ENCODE measurements at regions not wholly inside any gene's neighbourhood (a gene's known extent, or its start where the extent isn't known, plus 50 kb on each side); places are given as distances from the start of the nearest gene placed in this dataset.
"Not testable (repeated sequence)": the region's sequence is repeated elsewhere in the genome, so short reads cannot be mapped to it uniquely, and the experiment has no call there.

DNA sequence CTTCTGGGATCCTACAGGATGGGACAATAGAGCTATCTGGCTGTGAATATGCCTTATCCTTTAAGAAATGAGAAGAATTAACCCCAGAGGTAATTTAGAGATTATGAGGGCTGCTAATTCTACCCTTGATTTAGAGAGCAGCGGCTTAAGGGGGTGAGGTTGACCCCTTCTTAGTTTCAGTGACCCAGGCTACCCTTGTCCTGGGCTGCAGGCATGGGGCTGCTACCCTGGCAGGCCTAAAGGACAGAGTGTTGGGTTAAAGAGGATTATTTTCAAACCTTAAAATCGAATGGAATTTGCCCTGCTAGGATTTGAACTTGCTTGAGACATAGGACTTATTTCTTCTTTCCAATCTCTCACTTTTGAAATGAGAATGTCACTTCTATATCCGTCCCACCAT is 1343.4 kb downstream of the HACE1 start:
- no peak for DNase-seq
- in situ Hi-C loops (cut with HindIII; ENCODE audit: low pct_ligation_motif_present, low pct_unique_long_range_greater_than_20kb, low sequenced_read_pairs): no loop called here

DNA sequence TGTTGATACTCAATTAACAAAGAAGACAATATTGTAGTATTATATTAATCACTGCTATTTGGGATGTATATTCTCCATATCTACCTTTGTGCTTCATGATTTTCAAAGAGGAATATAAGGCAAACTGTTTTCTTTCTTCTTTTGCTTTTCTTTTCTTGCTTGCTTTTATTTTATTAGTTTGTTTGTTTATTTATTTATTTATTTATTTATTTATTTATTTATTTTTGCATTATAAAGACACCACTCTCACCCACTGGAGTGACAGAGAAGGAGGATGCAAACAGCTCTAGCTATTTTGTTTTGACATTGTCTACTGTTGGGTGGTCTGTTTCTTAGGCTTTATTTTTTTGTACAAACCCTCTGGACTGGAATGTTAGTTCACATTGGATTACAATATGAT is 1352.7 kb downstream of the HACE1 start:
- in situ Hi-C loops (cut with HindIII; ENCODE audit: low pct_ligation_motif_present, low pct_unique_long_range_greater_than_20kb, low sequenced_read_pairs): no loop called here
- no peak for DNase-seq

DNA sequence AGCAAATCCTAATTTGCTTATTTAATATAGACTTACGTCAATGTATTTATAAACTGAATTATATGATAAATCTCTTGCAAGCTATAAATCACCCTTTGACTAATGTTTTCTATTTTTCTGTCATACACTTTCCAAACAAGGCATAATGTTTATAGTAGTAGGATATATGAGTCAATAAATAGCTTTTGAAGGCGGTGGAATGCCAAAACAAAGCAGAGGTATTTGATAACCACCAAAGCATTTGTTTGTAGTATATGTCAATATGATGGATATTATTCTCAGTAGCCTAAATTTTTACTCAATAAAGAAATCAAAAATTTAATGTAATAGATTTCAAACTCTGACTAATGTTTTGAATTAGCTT is 1354.6 kb downstream of the HACE1 start:
- in situ Hi-C loops (cut with HindIII; ENCODE audit: low pct_ligation_motif_present, low pct_unique_long_range_greater_than_20kb, low sequenced_read_pairs): no loop called here
- no peak for DNase-seq

DNA sequence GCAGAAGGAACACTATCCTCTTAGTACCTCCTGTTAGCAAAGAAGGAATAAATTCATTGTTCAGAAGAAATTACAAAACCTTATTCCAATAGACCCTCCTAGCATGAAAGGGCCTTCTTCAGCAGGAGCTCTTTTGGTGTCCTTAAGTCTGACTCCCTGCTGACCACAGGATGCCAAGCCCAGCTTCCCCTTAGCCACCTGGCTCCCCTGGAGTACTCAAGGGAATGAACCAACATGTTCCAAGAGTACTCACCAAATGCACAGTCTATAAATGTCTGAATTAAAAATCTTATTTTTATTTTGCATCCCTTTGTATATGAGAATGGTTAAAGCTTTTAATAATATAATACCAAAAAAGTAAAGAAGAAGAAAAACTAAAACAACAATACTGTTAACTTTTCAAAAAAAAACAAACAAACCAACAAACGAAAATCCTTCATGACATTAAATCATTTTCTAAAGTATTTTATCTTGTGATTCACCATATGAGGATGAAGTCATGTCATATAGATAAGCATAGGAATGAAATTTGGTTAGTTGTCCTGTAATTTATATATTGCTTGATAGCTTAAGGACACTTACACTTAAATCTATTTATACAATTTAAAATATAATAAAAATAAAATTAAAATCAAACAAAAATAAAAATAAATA is 1355.1 kb downstream of the HACE1 start:
- DNase-seq: no peak
- in situ Hi-C loops (cut with HindIII; ENCODE audit: low pct_ligation_motif_present, low pct_unique_long_range_greater_than_20kb, low sequenced_read_pairs): no loop called here

DNA sequence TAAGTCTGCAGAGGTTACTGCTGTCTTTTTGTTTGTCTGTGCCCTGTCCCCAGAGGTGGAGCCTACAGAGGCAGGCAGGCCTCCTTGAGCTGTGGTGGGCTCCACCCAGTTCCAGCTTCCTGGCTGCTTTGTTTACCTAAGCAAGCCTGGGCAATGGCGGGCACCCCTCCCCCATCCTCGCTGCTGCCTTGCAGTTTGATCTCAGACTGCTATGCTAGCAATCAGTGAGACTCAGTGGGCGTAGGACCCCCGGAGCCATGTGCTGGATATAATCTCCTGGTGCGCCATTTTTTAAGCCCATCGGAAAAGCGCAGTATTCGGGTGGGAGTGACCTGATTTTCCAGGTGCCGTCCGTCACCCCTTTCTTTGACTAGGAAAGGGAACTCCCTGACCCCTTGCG is 1363.1 kb downstream of the HACE1 start:
- in situ Hi-C loops (cut with HindIII; ENCODE audit: low pct_ligation_motif_present, low pct_unique_long_range_greater_than_20kb, low sequenced_read_pairs); DNase-seq: not testable (repeated sequence)

DNA sequence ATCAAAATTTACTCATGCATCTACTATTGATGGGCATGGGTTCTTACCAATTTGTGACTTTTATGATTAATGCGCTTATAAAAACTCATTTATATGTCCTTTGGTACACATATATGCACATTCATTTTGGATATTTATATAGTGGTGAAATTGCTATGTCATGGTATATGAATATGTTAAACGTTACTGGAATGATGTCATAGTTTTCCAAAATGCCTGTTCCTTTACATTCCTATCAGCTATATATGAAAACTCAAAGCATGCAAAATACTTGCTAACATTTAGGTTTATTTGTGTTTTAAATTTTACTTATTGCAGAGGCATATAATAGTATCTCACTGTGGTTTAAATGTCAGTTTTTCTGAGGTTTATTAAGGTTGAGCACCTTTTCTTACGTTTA is 1403.1 kb downstream of the HACE1 start:
- in situ Hi-C loops (cut with HindIII; ENCODE audit: low pct_ligation_motif_present, low pct_unique_long_range_greater_than_20kb, low sequenced_read_pairs): no loop called here
- no peak for DNase-seq

DNA sequence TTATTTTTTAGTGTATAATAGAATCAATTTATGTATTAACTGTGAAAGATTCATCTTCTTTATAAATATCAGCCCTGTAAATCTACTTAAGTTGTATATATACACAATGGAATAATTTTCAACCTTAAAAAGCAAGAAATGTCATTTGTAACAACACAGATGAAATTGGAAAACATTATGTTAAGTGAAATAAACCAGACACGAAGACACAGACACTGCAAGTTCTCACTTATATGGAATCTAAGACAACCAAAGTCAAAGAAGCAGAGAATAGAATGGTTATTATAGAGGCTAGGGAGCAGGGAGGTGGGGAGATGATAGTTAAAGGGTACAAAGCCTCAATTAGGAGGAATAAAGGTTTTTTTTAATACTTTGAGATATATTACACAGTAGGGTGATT is 1404.4 kb downstream of the HACE1 start:
- in situ Hi-C loops (cut with HindIII; ENCODE audit: low pct_ligation_motif_present, low pct_unique_long_range_greater_than_20kb, low sequenced_read_pairs): no loop called here
- no peak for DNase-seq

DNA sequence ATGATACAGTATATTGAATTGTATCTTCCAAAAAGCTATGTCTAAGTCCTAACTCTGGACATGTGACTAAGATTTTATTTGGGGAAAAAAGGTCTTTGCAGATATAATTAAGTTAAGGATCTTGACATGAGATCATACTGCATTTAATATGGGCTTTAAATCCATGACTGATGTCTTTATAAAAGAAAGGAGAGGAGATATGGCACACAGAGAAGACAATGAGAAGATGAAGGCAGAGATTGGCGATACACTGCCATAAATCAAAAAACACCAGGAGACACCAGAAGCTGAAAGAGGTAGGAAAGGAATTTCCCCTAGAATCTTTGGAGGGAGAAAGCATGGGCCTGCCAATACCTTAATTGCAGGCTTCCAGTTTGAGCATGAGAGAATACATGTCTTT is 1450.2 kb downstream of the HACE1 start:
- in situ Hi-C loops (cut with HindIII; ENCODE audit: low pct_ligation_motif_present, low pct_unique_long_range_greater_than_20kb, low sequenced_read_pairs): no loop called here
- no peak for DNase-seq

DNA sequence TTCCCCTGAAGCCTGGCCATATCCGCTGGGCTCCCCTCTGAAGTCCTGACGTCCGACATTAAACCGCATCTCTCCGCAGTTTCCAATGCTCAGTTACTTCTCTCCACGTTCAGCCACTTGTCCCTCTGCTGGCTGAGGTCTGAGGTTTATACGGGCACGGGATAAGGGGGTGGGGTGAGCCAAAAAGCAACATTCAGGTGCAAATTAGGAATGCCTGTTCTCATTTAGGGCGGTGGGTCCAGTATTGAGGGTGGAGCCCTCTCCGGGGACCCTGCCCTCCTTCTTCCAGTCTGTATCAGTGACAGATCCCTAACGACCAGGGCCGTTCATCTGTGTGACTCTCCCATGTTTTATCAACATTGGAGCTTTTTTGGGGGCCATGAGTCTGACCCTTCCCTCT is 1454.4 kb downstream of the HACE1 start:
- in situ Hi-C loops (cut with HindIII; ENCODE audit: low pct_ligation_motif_present, low pct_unique_long_range_greater_than_20kb, low sequenced_read_pairs): no loop called here
- no peak for DNase-seq

DNA sequence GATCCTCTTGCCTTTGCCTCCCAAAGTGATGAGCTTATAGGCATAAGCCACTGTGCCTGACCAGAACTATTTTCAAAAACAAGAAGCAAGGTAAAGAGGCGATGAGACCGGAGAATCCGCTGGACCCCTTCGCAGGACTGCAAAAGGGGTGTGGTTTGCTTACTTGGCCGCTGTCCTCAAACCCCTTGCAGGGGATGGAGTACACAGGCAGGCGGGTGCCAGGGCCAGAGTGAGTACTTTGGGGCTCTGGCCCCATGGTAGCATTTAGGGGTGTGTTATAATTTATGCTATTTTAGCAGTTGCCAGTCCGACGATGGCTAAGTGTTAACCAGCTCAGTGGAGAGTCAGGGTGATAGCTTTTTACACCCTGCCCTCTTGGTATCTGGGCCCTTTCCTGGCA is 1454.9 kb downstream of the HACE1 start:
- in situ Hi-C loops (cut with HindIII; ENCODE audit: low pct_ligation_motif_present, low pct_unique_long_range_greater_than_20kb, low sequenced_read_pairs): no loop called here

DNA sequence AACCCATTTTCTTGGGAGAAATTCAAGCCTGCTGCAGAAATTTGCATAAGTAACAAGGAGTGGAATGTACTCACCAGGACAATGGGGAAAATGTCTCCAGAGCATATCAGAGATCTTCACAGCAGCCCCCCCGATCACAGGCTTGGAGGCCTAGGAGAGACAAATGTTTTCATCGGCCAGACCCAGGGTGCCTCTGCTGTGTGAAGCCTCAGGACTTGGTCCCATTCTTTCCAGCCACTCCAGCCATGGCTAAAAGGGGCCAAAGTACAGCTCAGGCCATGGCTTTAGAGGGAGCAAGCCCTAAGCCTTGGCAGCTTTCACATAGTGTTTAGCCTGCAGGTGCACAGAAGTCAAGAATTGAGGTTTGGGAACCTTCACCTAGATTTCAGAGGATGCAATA is 1463.0 kb downstream of the HACE1 start:
- in situ Hi-C loops (cut with HindIII; ENCODE audit: low pct_ligation_motif_present, low pct_unique_long_range_greater_than_20kb, low sequenced_read_pairs): no loop called here
- DNase-seq: no peak

More for the DNA sequence above, 1454.9 kb downstream of the HACE1 start:
- DNase-seq: no peak

DNA sequence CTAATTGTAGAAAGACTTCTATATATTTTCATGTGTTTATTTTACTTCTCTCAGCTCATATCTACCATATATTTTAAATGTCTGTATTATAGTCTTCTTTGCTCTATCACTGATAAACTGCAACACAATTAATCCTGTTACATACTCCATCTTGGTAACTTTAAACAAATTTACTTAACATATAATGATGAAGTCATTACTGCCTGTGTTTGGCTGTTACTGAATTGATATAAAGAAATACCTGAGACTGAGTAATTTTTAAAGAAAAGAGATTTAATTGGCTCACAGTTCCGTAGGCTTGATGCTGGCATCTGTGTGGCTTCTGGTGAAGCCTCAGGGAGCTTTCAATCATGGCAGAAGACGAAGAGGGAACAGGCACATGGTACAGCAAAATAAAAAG is 1480.4 kb downstream of the HACE1 start:
- DNase-seq: no peak
- in situ Hi-C loops (cut with HindIII; ENCODE audit: low pct_ligation_motif_present, low pct_unique_long_range_greater_than_20kb, low sequenced_read_pairs): no loop called here

DNA sequence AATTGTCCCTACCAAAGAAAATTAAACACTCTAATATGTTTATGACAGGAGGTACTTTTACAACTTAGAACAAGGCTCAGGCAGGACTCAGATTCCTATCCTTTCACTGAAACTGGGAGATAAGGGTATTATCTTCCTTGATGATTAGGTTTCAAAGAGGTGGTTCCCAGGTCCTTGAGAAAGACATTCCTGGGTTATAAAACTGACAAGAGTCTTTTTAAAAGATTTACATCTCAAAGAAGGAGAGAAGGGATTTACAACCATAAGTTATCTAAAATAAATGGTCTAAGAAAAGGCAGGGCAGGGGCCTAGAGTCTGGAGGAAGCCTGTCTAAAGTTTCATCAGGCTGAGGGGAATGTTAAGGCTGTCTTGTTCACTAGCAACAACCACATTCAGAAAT is 1492.5 kb downstream of the HACE1 start:
- in situ Hi-C loops (cut with HindIII; ENCODE audit: low pct_ligation_motif_present, low pct_unique_long_range_greater_than_20kb, low sequenced_read_pairs): no loop called here
- DNase-seq: no peak

DNA sequence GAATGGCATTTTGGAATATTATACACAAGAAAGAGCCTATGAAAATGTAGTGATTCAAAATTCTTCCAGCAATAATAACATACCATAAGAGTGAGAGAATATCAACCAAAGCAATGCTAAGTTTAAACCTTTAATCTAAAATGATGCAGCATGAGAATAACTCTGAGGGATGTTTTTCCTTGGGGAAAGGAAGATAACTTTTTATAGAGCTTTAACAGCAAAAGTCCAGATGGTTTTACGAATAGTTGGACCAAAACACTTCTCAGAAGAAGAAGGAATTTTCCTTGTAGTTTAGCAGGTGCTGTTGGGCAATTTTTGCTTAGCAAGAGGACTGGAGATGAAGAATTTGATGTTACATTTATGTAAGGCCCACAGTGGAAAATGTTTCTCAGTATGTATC is 1503.2 kb downstream of the HACE1 start:
- in situ Hi-C loops (cut with HindIII; ENCODE audit: low pct_ligation_motif_present, low pct_unique_long_range_greater_than_20kb, low sequenced_read_pairs): no loop called here
- DNase-seq: no peak

DNA sequence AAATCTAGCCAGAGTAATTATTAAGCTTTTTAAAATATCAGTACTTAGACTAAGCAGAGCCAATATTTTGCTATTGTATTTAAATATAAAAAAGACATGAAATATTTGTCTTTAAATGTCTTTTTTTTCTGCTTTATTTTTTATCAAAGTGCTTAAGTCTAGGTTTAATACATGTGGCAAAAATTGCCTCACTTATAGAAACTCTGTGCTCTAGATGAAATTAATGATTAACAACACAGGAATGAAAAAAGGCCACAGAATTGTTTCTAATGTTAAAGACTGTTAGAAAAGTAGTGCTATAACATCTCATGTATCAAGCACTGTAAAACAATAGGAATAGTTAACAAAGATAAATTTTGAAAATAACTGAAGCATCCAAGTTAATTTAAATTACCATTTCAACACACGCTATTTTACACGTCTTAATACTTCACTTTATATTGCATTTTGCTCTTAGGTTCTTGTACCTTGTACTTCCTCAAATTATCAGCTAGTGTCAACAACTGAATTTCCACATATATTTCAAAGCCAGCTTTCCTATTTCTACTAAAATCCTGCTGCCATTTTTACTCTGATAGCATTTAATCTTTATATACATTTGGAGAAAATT is 1515.1 kb downstream of the HACE1 start:
- no peak for DNase-seq
- in situ Hi-C loops (cut with HindIII; ENCODE audit: low pct_ligation_motif_present, low pct_unique_long_range_greater_than_20kb, low sequenced_read_pairs): no loop called here

DNA sequence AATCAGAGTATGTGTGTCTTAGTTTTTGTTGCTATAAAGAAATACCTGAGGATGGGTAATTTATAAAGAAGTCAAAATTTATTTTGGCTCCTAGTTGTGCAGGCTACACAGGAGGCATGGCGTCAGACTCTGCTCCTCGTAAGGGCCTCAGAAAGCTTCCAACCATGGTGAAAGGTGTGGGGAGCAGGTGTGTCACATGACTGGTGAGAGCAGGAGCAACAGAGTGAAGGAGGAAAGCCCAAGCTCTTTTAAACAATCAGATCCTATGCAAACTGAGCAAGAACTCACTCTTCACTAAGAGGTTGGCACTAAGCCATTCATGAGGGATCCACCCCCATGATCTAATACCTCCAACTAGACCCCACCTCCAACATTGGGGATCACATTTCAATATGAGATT is 1524.3 kb downstream of the HACE1 start:
- no peak for DNase-seq
- in situ Hi-C loops (cut with HindIII; ENCODE audit: low pct_ligation_motif_present, low pct_unique_long_range_greater_than_20kb, low sequenced_read_pairs): no loop called here

DNA sequence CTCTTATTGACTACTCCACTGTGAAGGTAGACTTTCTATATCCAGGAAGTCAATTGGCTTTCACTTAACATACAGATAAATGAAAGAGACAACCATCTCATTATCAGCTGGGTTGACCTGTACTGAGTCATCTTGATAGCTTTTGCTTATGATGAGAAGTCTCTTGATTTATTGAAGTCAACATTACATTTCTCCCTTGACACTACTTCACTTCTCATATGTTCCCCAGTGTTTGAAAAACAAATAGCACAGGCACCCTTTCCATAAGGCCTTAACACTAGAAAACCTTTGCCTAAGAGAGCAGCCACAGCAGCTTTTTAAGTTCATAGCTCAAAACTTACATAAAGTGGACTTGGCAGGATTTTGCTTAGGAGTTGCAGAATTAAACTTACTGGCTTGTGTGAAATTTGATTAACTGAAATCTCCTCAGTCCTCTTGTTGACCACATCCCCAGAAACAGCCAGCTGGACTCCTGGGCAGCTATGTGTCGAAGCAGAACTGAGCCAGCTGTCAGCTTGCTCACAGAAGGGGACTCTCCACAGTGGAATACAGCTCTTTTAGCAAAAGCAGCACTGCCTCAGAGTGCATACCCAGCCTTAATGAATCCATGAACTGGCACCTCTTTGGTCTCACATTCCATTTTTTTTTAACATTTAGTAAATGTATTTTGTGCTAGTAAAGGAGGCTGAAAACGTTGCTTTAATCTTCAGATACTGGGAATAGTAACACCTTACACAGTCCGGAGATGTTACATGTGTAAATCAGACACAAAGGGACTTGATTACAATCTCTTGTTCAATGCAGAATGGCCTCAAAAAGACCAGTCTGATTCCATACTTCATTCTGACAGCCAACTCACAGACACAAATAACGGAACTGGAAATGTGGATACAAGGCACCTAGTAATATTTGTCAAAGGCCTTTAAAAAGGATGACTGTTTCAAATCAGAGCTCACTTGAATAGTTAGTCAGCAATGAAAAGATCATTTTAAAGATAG is 1532.7 kb downstream of the HACE1 start:
- in situ Hi-C loops (cut with HindIII; ENCODE audit: low pct_ligation_motif_present, low pct_unique_long_range_greater_than_20kb, low sequenced_read_pairs): no loop called here
- DNase-seq: no peak

DNA sequence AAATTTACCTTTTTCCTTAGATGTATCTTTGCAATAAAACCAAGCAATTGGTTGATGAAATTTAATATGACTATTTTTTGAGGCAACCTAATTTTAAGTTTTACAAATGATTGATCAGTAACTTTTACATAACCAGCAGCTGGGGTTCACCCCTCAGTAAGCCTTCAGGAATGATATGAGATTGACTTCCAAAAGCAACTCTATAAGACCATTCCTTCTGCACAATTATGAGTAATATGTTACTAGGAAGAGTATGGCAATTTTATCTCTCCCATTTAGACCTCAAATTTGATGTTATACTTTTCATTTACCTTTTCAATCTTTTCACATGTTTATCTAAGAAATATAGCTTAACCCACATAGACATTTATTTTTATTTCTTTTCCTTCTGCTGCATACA is 1546.3 kb downstream of the HACE1 start:
- in situ Hi-C loops (cut with HindIII; ENCODE audit: low pct_ligation_motif_present, low pct_unique_long_range_greater_than_20kb, low sequenced_read_pairs): no loop called here

DNA sequence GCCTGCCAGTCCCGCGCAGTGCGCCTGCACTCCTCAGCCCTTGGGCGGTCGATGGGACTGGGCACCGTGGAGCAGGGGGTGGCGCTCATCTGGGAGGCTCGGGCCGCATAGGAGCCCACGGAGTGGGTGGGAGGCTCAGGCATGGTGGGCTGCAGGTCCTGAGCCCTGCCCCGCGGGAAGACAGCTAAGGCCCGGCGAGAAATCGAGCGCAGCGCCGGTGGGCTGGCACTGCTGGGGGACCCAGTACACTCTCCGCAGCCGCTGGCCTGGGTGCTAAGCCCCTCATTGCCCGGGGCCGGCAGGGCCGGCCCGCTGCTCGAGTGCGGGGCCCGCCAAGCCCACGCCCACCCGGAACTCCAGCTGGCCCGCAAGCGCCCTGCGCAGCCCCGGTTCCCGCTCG is 1565.3 kb downstream of the HACE1 start:
- DNase-seq; in situ Hi-C loops (cut with HindIII; ENCODE audit: low pct_ligation_motif_present, low pct_unique_long_range_greater_than_20kb, low sequenced_read_pairs): not testable (repeated sequence)

More for the DNA sequence above, 1546.3 kb downstream of the HACE1 start:
- no peak for DNase-seq

DNA sequence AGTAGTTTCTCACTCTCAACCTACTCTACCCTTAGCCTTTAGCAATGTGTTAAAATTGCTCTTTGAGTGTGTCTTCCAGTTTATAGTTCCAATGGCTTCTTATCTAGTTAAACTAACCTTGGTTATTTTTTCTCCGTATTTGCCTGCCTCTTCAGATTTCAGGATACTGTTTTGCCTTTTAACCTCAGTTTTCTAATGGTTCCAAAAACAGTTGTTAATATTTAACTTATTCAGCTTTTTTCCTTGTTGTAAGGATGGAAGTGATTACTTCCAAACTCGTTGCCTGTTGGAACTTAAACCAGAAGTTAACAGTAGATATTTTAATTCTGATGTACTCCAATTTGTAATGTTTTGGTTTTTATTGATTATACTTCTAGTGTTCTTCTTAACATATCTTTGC is 1574.9 kb downstream of the HACE1 start:
- DNase-seq: no peak

More for the DNA sequence above, 1574.9 kb downstream of the HACE1 start:
- in situ Hi-C loops (cut with HindIII; ENCODE audit: low pct_ligation_motif_present, low pct_unique_long_range_greater_than_20kb, low sequenced_read_pairs): no loop called here
